ENCODE measurements at regions not wholly inside any gene's neighbourhood (a gene's known extent, or its start where the extent isn't known, plus 50 kb on each side); places are given as distances from the start of the nearest gene placed in this dataset.

DNA sequence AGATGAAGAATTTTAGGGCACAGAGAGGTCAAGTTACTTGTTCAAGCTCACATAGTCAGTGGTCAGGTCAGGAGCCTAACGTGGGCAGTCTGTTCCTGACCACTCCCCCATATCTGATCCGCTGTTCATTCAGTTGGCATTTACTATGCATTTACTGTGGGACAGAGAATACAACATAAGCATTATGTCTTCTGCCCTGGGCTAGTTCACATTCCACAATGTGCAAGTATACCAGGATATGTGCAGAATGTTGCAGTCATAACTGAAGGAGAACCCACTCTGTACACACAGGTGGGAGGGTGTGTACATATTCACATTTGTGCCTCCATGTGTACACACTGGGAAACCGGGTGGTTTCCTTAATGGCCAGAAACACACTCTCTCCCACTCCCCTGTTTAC, 309.6 kb downstream of the PRDM2 start:
- DNase-seq (ENCODE audit: low read depth, low spot score): no peak
- CTCF ChIA-PET: no interaction called here
- TF ChIP-seq, protein P1, sequence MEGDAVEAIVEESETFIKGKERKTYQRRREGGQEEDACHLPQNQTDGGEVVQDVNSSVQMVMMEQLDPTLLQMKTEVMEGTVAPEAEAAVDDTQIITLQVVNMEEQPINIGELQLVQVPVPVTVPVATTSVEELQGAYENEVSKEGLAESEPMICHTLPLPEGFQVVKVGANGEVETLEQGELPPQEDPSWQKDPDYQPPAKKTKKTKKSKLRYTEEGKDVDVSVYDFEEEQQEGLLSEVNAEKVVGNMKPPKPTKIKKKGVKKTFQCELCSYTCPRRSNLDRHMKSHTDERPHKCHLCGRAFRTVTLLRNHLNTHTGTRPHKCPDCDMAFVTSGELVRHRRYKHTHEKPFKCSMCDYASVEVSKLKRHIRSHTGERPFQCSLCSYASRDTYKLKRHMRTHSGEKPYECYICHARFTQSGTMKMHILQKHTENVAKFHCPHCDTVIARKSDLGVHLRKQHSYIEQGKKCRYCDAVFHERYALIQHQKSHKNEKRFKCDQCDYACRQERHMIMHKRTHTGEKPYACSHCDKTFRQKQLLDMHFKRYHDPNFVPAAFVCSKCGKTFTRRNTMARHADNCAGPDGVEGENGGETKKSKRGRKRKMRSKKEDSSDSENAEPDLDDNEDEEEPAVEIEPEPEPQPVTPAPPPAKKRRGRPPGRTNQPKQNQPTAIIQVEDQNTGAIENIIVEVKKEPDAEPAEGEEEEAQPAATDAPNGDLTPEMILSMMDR (IDR thresholded peaks at IDR 0.05; ENCODE audit: insufficient read depth, low read length, missing control alignments): no peak
- POLR2A ChIA-PET: no interaction called here
- no peak overlapping the region for H3K4me3 ChIP-seq (ENCODE audit: low read depth, low read length)

DNA sequence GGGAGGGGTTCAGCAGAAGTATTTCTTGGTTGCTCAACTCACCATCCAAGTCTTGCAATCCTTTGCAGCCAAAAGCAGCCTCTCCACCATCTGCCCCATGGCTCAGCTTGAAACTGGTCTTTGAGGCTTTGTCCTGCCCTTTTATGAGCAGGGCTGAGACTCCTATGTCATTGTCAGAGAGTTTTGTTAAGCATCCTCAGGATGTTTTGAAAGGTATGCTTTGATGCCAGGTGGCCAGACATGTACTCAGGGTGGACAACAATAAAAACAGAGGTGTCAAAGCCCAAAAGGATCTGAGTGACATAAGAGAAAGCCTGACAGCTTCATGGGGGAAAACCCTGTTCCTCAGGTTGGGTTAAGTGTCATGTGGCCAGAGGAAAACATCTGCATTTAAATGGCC, 310.5 kb downstream of the PRDM2 start:
- no peak for DNase-seq (ENCODE audit: low read depth, low spot score)
- ChIA-PET CTCF (no interaction called here), POLR2A (no interaction called here)
- no peak overlapping the region for H3K4me3 ChIP-seq (ENCODE audit: low read depth, low read length)
- TF ChIP-seq, protein P1 (IDR thresholded peaks at IDR 0.05; ENCODE audit: insufficient read depth, low read length, missing control alignments): no peak

DNA sequence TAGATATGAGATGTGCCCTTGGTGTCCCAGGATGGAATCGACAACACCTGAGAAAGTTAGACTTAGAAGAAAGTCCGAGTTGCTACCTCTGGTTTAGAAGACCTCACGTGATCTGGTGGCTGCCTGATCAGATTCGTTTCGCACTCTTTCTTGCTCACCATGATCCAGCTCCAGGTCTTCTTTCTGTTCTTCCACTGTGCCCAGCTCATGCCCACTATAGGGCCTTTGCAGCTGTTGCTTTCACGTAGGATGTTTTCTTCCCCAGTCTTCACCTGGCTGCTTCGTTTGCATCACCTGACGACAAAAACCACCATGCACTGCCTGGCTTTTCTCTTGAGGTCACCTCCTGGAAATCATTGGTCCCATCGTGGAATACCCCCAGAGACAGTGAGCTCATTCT, 311.1 kb downstream of the PRDM2 start:
- TF ChIP-seq, protein P1 (IDR thresholded peaks at IDR 0.05; ENCODE audit: insufficient read depth, low read length, missing control alignments): no peak
- no peak for DNase-seq (ENCODE audit: low read depth, low spot score)
- H3K4me3 ChIP-seq (ENCODE audit: low read depth, low read length): no peak overlapping the region
- ChIA-PET POLR2A (no interaction called here), CTCF (no interaction called here)

DNA sequence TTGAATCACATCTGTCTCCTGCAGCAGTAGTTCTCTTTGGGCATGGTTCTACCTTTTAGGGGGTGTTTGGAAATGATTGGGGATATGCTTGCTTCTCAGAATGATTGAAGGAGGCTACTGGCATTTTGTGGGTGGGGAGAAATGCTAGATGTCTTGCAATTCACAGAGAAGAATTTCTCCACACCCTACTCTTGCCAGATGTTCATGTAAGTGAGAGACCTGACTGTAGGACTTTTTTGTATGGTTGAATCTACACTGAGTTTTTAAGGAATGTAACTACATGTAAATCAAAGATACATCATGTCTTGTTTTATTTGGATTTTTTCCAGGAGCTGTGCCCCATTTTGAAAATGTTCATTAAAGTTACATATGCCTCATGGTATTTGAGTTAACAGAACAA, 311.9 kb downstream of the PRDM2 start:
- no peak overlapping the region for H3K4me3 ChIP-seq (ENCODE audit: low read depth, low read length)
- CTCF ChIA-PET: no interaction called here
- POLR2A ChIA-PET: no interaction called here
- TF ChIP-seq, protein P1 (IDR thresholded peaks at IDR 0.05; ENCODE audit: insufficient read depth, low read length, missing control alignments): no peak
- no peak for DNase-seq (ENCODE audit: low read depth, low spot score)

DNA sequence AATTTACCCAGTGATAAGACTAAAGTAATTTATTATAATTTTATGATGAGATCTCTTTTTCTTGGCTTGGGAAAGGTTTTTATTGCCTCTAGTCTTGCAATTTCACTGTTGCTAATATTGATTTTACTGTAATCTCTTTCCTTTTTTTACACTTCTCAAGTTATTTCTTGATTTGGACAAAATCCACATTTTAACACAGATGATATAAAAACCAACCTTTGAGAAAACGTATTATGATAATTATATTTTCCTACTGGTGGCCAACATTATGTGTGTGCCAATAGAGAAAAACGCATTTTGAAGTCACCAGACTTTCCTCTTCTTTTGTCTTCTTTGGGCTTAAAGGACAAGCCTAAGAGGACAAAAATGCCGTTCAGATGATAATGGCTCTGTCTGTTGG, 314.9 kb downstream of the PRDM2 start:
- CTCF ChIA-PET: no interaction called here
- no peak for DNase-seq (ENCODE audit: low read depth, low spot score)
- no peak overlapping the region for H3K4me3 ChIP-seq (ENCODE audit: low read depth, low read length)
- TF ChIP-seq, protein P1 (IDR thresholded peaks at IDR 0.05; ENCODE audit: insufficient read depth, low read length, missing control alignments): no peak
- POLR2A ChIA-PET: no interaction called here

DNA sequence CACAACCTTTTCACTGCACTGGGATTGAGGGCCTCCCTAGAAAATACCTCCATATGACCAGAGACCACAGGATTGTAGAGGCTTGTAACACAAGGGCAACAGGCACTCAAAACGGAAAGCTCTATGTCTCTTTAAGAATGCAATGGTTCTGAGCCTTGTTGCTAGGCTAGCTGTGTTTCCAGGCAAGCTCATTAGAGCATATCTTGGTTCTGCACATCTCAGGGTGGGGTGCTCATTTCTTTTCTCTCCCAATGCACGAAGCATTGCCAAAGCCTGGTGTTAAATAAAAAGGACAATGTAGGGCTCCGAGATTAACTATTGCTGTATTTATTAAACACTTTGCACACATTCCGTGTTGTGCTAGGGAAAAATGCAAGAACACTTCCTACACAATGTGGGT, 315.9 kb downstream of the PRDM2 start:
- CTCF ChIA-PET: no interaction called here

More for the DNA sequence above, 315.9 kb downstream of the PRDM2 start:
- DNase-seq (ENCODE audit: low read depth, low spot score): no peak
- POLR2A ChIA-PET: no interaction called here
- no peak overlapping the region for H3K4me3 ChIP-seq (ENCODE audit: low read depth, low read length)
- TF ChIP-seq, protein P1 (IDR thresholded peaks at IDR 0.05; ENCODE audit: insufficient read depth, low read length, missing control alignments): no peak
